ENCODE measurements at regions not wholly inside any gene's neighbourhood (a gene's known extent, or its start where the extent isn't known, plus 50 kb on each side); places are given as distances from the start of the nearest gene placed in this dataset.

DNA sequence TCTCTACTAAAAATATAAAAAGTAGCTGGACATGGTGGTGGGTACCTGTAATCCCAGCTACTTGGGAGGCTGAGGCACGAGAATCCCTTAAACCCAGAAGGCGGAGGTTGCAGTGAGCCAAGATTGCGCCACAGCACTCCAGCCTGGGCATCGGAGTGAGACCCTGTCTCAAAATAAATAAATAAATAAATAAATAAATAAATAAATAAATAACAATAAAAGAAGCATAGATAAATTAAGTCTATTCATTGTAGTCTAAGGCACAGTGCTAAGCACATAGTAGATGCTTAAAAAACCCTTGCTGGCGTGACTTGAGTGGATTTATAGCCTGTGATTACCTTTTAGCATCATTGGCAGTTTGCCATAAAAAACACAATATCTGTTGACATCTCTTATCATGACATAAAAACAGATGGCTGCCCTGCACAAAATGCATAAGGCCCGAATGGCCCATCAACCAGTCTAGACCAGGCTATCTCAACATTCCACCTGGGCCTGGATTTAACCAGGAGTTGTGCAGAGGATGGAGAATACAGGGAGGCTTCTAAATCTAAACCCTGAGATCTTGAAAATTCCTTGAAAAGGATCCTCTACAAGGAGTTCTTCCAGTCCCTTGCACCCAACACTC lies 94.9 kb downstream of the PRLHR start:
- no peak for DNase-seq

- DNase-seq: no peak
Measured at GRCh38 chr10:118499186-118499585, 96.3 kb downstream of the PRLHR start.

DNA sequence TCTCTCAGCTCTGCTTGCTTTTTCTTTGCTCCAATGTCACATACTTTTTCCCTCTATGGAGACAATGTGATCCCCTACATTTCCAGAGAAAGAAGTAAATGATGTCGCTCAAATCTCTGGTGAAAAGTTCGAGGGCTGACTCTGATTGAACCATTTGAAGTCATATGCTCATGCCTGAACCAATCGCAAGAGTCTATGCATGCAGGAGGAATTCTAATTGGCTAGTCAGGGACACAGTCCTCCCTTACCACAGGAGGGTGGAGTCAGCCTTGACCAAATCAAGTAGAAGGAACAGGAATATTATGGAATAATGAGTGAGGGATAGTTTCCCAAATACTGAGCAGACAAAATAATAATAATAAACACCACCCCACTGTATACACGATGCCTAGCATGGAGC lies 96.8 kb downstream of the PRLHR start:
- DNase-seq: no peak

GRCh38 chr10:118497227-118497626 lies 98.2 kb downstream of the PRLHR start:
- no peak for DNase-seq

- DNase-seq: no peak
Measured at GRCh38 chr10:118496525-118496924, 98.9 kb downstream of the PRLHR start.

- no peak for DNase-seq
Measured at GRCh38 chr10:118495499-118495898, 99.9 kb downstream of the PRLHR start.

DNA sequence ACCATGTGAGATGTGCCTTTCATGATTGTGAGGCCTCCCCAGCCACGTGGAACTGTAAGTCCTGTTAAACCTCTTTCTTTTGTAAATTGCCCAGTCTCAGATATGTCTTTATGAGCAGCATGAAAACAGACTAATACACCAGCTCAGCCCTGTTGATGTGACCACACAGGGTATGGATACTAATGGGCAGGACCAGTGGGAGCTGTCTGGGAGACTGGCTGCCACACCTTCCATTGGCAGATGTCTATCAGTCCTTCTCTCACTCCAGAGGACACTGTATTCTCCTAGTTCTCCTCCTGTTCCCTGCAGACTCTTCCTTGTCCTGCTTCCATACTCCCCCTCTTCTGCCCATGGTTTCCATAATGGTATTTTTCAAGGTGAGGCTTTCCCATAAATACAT lies 104.4 kb downstream of the PRLHR start:
- DNase-seq: no peak

- no peak for DNase-seq
Measured at GRCh38 chr10:118488710-118489497, 106.5 kb downstream of the PRLHR start.

DNA sequence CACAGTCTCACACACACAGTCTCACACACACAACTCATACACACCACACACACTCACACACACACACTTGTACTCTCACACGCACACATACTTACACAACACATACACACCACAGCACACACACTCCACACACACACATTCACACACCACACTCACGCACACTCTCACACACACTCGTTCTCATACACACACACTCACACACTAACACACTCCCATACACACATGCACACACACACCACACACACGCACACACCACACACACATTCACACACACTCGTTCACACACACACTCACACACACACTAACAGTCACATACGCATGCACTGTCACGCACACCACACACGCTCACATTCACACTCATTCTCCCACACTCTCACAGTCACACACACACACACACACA lies 109.8 kb downstream of the PRLHR start:
- no peak for DNase-seq

GRCh38 chr10:118484152-118484871 lies 111.1 kb downstream of the PRLHR start:
- DNase-seq: no peak

GRCh38 chr10:118483496-118483895 lies 112.0 kb downstream of the PRLHR start:
- DNase-seq: no peak

- no peak for DNase-seq
Measured at GRCh38 chr10:118482393-118483331, 112.8 kb downstream of the PRLHR start.

DNA sequence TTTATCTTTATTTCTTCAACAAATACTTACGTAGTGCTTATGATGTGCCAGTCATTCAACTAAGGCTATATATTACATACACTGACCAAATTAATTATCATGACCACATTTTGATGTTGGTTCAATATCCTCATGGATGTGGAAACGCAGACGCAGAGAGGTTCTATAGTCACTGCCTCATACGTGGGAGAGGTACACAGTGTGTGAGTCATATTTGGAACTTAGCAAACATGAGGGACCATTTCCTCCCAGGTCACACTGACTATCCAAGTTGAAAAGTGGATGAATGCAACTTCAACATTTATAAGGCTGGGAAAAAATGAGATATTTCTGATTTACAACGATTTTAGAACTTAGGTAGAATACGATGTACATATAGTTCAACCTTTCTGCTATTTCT lies 113.6 kb downstream of the PRLHR start:
- DNase-seq: no peak

DNA sequence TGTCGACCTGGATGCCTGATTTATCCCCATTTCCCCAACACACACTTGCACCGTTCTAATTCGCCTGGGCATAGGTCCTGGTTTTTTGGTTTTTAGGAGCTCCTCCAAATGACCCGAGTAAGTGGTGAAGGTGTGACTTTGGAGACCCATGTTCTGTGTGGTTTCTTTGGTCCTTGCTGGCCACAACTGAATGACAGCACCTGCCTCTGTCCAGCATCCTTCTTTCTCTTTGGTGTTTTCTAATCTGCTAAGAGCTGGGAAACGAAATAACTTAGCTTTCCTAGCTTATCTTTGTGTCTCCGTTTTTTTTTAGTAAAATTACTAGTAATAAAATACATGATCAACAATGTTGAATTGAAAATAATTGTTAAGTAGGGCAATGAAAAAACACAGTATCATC lies 120.2 kb downstream of the PRLHR start:
- DNase-seq: no peak

GRCh38 chr10:118474111-118474510 lies 121.3 kb downstream of the PRLHR start:
- DNase-seq: no peak

- no peak for DNase-seq
Measured at GRCh38 chr10:118473305-118473960, 122.0 kb downstream of the PRLHR start.

DNA sequence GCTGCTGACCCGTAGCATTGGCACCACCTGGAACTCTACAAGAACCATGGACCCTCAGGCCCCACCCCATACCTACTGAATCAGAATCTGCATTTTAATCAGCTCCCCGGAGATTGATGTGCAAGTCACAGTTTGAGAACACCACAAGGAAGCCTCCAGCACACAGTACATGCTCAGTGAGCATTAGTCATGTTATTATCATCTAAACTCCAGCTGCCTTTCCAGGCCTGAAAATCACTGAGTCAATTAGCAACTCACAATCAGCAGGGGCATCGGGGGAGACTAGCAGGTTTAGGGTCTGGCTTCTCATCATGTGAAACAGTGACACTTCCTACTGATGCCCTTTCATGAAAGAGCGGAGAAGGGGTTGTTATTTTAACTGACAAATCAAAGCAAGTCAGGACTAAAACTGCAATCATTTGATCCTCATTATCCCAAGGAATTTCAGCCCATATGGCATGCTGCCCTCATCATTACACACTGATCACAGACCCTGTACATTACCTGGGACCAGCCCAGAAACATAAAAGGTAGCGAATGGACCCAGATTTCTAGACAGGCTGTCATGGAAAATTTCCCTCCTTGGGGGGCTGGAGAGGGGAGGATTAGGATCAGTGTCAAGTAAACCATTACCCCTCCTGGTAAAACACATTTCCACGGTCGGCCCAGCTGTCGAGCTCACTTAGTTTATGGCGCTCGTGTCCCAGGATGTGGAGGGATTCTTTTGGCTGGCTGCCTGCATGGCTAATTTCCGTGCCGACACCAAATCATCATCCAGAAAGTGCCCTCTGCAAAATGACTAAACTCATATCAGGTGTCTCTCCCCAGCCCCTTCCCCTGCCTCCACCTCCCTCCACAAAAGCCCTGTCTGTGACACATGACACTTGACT lies 122.8 kb downstream of the PRLHR start:
- DNase-seq: no peak

DNA sequence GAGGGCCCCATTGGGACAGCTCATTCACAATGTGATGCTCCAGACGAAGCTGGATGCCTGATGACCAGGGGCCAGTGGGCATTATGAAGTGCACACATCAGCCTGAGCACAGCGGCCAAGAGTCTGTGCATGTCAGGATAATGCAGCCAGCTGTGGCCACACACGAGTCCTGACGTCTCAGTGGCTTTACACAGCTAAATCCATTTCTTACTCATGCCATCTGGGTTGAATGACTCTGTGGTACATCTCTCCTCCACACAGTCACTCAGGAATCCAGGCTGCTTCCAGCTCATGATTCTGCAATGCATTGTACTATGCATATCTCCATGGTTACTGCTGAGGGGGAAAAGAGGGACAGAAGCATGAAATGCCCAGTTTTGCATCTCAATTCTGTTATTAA lies 123.6 kb downstream of the PRLHR start:
- DNase-seq: no peak

- no peak for DNase-seq
Measured at GRCh38 chr10:118470470-118470869, 125.0 kb downstream of the PRLHR start.

- DNase-seq: no peak
Measured at GRCh38 chr10:118467200-118467599, 125.1 kb upstream of the FAM204A start.

GRCh38 chr10:118465300-118465874 lies 123.3 kb upstream of the FAM204A start:
- no peak for DNase-seq

Data from GOT3 (cell line).